ENCODE measurements at regions not wholly inside any gene's neighbourhood (a gene's known extent, or its start where the extent isn't known, plus 50 kb on each side); places are given as distances from the start of the nearest gene placed in this dataset.
"Not testable (repeated sequence)": the region's sequence is repeated elsewhere in the genome, so short reads cannot be mapped to it uniquely, and the experiment has no call there.

- not testable (repeated sequence) for TF ChIP-seq CTCF, POLR2A (IDR thresholded peaks at IDR 0.05)
These were observed 124.4 kb downstream of the RBMY1A1 start for GRCh38 chrY:21659057-21659456.
